HuH-7.5 (cell line): ENCODE measurements at regions not wholly inside any gene's neighbourhood (a gene's known extent, or its start where the extent isn't known, plus 50 kb on each side); places are given as distances from the start of the nearest gene placed in this dataset.
"Not testable (repeated sequence)": the region's sequence is repeated elsewhere in the genome, so short reads cannot be mapped to it uniquely, and the experiment has no call there.

Source experiments
- DNase-seq: peaks from one replicate; pipeline ENCODE4 v3.0.0; 2011; ENCODE audit warnings: low spot score

DNA sequence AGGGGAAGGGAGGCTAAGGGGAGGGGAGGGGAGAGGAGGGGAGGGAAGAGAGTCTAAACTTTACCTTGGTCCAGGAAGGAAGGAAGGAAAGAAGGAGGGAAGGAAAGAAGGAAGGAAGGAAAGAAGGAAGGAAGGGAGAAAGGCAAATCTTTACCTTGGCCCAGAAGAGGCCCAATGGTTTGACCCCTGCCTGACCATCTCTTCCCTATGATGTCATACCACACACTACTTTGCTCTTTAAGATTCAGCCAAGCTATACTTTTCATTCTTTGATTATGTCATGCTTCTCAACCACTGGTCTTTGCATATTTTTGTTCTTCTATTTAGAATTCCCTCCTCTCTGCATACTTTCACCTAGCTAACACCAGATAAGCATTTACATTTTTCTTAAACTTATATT lies 1077.5 kb downstream of the PCDH9 start:
- DNase-seq, result no peak

- not testable (repeated sequence) for DNase-seq
Observed at GRCh38 chr13:66144357-66144756, 1085.8 kb downstream of the PCDH9 start.

DNA sequence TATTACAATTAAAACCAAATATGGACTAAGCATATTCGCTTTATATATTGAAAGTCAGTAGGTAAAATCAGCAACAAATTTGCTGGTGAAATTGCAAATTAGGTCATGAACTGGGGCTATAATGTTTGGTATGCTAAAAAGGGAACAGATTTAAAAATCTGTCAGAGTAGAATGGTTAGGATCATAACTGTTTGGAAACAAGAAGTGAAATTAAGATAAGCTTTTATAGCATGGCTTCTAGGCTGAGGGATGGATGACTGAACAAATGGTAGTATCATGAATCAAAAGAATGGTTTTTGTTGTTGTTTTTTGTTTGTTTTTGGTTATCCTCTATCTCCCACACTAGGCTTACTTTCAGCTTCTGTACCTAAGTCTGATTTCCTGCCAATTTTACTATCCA lies 1090.4 kb downstream of the PCDH9 start:
- DNase-seq, result no peak

- peak; percentile 10 for DNase-seq
Observed at GRCh38 chr13:66139250-66139649, 1090.9 kb downstream of the PCDH9 start.

GRCh38 chr13:66138172-66138811 lies 1091.8 kb downstream of the PCDH9 start:
- no peak for DNase-seq

GRCh38 chr13:66137384-66137783 lies 1092.8 kb downstream of the PCDH9 start:
- DNase-seq, result no peak

DNA sequence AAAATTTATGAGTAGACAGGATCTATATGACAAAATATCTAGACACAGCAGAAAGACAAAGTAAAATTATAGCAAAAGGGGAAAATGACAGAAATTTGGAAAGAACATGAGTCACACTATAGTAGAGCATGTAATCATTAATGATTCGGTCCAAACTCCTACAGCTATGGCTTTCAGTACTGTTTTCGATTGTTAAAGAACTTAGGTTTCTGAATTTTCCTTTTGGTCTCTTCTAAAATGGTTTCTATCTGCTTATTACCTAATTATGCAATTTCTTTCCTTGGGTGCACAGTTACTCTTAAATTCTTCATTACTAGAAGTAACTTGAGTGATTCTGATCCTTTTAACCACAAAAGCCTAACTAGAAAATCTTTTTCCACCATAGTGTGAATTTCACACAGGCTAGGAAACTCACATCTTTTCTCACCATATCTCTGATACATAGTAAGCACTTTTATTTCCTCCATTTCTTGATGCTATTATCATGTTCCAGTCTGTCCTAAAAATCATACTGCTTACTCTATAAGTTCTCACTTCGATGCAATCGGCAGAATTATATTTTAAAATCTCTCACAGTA lies 1101.4 kb downstream of the PCDH9 start:
- DNase-seq, result no peak

DNA sequence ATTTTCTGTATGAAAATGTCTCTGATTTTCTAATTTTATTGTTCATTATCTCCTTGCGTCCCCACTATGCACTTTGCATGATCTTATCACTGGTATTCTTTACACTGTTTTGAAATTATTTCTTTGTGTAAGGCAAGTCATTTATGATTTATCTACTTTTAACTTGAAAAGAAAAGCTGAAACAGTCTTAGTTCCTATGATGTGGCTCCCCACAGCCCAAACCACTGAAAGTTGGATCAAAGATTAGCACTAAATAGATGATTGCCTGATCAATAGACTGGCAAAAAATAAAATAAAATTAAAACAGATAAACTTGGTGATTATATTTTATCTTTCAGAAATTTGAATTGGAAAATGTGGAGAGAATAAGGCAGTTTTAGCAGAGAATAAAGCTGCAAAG lies 1101.9 kb downstream of the PCDH9 start:
- DNase-seq, result no peak

DNA sequence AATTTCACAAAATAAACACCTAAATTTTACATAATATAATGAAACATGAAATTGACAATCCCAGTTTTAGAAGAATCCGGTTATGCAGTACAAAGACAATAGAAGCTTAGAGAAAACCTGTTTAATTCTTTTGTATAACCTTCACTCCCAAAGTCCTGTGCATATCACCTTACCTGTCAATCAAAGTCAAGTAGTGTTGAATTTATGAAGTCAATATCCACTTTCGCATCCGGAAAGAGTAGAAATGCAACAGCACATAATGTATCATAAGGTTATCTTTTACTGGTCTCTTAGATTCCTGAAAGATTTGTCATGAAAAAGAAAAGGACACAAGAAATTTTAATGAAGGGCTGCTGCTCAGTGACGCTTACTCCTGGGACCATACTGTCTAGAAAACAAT lies 1112.6 kb downstream of the PCDH9 start:
- no peak for DNase-seq

- no peak for DNase-seq
Observed at GRCh38 chr13:66113882-66114526, 1116.1 kb downstream of the PCDH9 start.

- DNase-seq, result no peak
Observed at GRCh38 chr13:66111628-66112027, 1118.5 kb downstream of the PCDH9 start.

DNA sequence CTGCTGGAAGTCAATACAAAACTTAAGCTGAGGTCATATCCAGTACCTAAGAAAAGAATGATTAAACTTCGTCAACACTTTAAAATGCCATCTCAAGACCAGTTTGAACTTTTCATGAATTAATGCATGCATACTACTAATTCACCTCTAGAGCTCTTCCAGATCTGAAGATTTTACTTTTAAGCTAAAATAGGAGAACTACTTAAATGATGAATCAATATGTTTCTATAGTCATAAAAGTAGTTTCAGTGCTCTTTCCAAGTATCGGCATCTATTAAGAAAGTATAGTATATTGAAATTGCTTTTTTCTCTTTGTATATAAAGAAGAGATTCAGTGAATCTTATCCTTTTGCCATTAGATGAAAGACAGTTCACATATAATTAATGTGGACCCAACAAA lies 1123.9 kb downstream of the PCDH9 start:
- DNase-seq, result no peak

- DNase-seq, result no peak
Observed at GRCh38 chr13:66102864-66103263, 1127.3 kb downstream of the PCDH9 start.

- DNase-seq, result no peak
Observed at GRCh38 chr13:66099825-66100224, 1130.3 kb downstream of the PCDH9 start.

GRCh38 chr13:66098931-66099628 lies 1131.1 kb downstream of the PCDH9 start:
- DNase-seq, result no peak

DNA sequence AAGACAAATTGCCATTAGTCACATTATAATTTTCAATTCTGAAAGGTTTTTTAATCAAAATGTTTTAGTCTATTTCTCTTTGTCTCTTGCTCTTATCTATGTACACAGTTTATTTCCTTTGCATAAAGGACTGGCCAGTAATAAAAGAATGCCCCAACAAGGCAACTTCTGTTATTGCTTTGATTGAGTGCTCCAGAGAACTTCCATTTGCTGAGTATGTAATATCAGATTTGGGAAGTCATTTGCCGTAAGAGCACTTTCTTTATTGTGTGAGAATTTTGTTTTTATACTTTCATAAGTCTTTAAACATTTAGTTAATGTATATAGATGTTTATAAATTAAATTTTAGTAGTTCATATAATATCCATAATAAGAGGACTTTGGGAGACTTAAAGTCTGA lies 1140.4 kb downstream of the PCDH9 start:
- no peak for DNase-seq

DNA sequence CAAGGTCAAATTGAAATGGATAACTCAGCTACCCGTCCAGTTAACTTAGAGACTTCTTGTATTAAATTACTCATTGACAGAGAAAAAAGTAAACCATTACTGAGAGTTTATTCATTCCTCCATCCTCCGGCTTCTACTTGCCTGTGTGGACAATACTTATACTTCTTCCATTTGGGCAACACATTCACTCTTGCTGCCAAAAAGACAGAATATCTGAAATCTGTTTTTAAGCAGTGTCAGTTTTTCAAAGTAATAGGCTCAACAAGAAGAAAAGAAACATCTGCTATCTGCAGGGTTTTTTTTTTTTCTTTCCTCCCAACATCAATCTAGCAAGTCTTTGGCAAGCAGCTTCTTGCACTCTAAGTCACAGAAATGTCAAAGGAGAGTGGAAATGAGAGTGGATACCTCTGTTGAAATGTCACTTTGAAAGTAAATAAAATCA lies 1142.8 kb downstream of the PCDH9 start:
- no peak for DNase-seq

- DNase-seq, result no peak
Observed at GRCh38 chr13:66077132-66077689, 1152.9 kb downstream of the PCDH9 start.

DNA sequence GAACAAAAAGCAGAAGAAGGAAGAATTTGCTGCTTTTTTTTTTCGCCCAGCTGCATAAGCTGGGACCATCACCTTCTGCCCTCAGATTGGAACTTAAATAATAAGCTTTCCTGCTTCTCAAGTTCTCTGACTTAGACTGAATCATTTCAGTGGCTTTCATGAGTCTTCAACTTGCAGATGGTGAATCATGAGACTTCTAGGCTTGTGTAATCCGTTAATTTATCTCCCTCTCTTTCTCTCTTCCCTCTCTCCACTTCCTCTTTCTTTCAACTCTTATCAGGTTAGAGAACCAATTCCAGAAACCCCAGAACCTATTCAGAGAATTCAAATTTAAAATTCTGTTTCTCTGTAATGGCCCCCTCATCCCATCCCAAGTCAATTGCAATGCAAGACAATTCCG lies 1153.7 kb downstream of the PCDH9 start:
- DNase-seq, result no peak

- DNase-seq, result no peak
Observed at GRCh38 chr13:66074018-66074615, 1156.0 kb downstream of the PCDH9 start.

GRCh38 chr13:66072097-66072496 lies 1158.0 kb downstream of the PCDH9 start:
- not testable (repeated sequence) for DNase-seq

DNA sequence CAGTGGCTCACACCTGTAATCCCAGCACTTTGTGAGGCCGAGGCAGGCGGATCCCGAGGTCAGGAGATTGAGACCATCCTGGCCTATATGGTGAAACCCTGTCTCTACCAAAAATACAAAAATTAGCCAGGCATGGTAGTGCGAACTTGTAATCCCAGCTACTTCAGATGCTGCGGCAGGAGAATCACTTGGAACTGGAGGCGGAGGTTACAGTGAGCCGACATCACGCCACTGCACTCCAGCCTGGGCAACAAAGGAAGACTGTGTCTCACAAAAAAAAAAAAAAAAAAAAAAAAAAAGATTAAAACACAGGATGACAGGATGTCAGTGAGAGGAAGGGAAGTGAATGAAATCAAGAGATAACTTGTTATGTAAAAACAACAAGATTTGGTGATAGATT lies 1158.5 kb downstream of the PCDH9 start:
- DNase-seq, result no peak
